GM12878 (cell line): ENCODE measurements at regions not wholly inside any gene's neighbourhood (a gene's known extent, or its start where the extent isn't known, plus 50 kb on each side); places are given as distances from the start of the nearest gene placed in this dataset.

Source experiments
- CHD2 ChIP-seq: IDR thresholded peaks from 2 replicates; pipeline ENCODE4 v1.6.1; 2011; ENCODE audit warnings: low read depth, low read length, improper control_type of control experiment, borderline replicate concordance
- CREB1 ChIP-seq: IDR thresholded peaks from 2 replicates; pipeline ENCODE4 v1.6.1; 2012; ENCODE audit warnings: low read depth, mild to moderate bottlenecking, inconsistent platforms
- EGR1 ChIP-seq, 2 experiments: IDR thresholded peaks; 1 replicate in 1 of 2; 2 replicates in 1 of 2; pipeline ENCODE4 v1.6.1; 2011 to 2012; ENCODE audit warnings: low read depth in 2 of 2, low read length in 2 of 2, borderline replicate concordance in 1 of 2, mild to moderate bottlenecking in 1 of 2, moderate library complexity in 1 of 2
- EZH2 ChIP-seq: IDR thresholded peaks from 2 replicates; pipeline ENCODE4 v1.6.1; 2012; ENCODE audit warnings: low read depth, mild to moderate bottlenecking, control low read depth, inconsistent platforms, low read length, borderline replicate concordance; ENCODE audit not compliant: control insufficient read depth
- GABPA ChIP-seq: IDR thresholded peaks from 2 replicates; pipeline ENCODE4 v1.6.1; 2014; ENCODE audit warnings: antibody characterized with exemption, low read depth, mild to moderate bottlenecking, inconsistent platforms
- HCFC1 ChIP-seq: fragments of 150-350 bp; IDR thresholded peaks from 2 replicates; pipeline ENCODE4 v1.6.1; 2014; ENCODE audit warnings: low read length
- HDGF ChIP-seq: fragments of 450-650 bp; IDR thresholded peaks from 2 replicates; pipeline ENCODE4 v1.6.1; 2016; ENCODE audit warnings: antibody characterized with exemption
- IKZF1 ChIP-seq: fragments of 450-650 bp; conservative IDR thresholded peaks from 2 replicates; pipeline ENCODE4 v1.6.1; 2017; ENCODE audit warnings: antibody characterized with exemption, mild to moderate bottlenecking
- KLF5 ChIP-seq: fragments of 450-650 bp; IDR thresholded peaks from 2 replicates; pipeline ENCODE4 v1.6.1; 2014; ENCODE audit warnings: mild to moderate bottlenecking; ENCODE audit not compliant: partially characterized antibody
- MTA3 ChIP-seq: IDR thresholded peaks from 2 replicates; pipeline ENCODE4 v1.6.1; 2012; ENCODE audit warnings: low read length, inconsistent platforms, borderline replicate concordance
- NR2C1 ChIP-seq: fragments of 450-650 bp; IDR thresholded peaks from 2 replicates; pipeline ENCODE4 v1.6.1; 2017; ENCODE audit warnings: antibody characterized with exemption, mild to moderate bottlenecking, moderate library complexity
- NR2C2 ChIP-seq: IDR thresholded peaks from 2 replicates; pipeline ENCODE4 v1.6.1; 2011; ENCODE audit warnings: borderline replicate concordance, low read depth; ENCODE audit not compliant: control insufficient read depth, insufficient read length
- PML ChIP-seq: IDR thresholded peaks from 2 replicates; pipeline ENCODE4 v1.6.1; 2012; ENCODE audit warnings: low read length, inconsistent platforms
- POLR2AphosphoS2 ChIP-seq: IDR thresholded peaks from 2 replicates; pipeline ENCODE4 v1.6.1; 2011; ENCODE audit warnings: low read depth, mild to moderate bottlenecking, low read length, improper control_type of control experiment, moderate library complexity
- RELA ChIP-seq: fragments of 450-650 bp; IDR thresholded peaks from 2 replicates; pipeline ENCODE4 v1.8.0; 2014; ENCODE audit warnings: borderline replicate concordance; ENCODE audit not compliant: partially characterized antibody
- SMAD5 ChIP-seq: IDR thresholded peaks from 2 replicates; pipeline ENCODE4 v1.6.1; 2016; ENCODE audit warnings: antibody characterized with exemption, low read depth
- SPI1 ChIP-seq: IDR thresholded peaks from 2 replicates; pipeline ENCODE4 v1.6.1; 2011; ENCODE audit warnings: low read depth, mild to moderate bottlenecking, low read length, moderate library complexity, borderline replicate concordance; ENCODE audit not compliant: insufficient read depth
- TARDBP ChIP-seq: IDR thresholded peaks from 2 replicates; pipeline ENCODE4 v1.6.1; 2016; ENCODE audit warnings: borderline replicate concordance
- TCF3 ChIP-seq: IDR thresholded peaks from 2 replicates; pipeline ENCODE4 v1.6.1; 2012; ENCODE audit warnings: low read depth, mild to moderate bottlenecking, low read length, borderline replicate concordance; ENCODE audit not compliant: insufficient read depth
- ZNF274 ChIP-seq: IDR thresholded peaks from one replicate; pipeline ENCODE4 v1.8.0; 2011; ENCODE audit not compliant: insufficient read length, insufficient read depth
- ZSCAN29 ChIP-seq: fragments of 450-650 bp; IDR thresholded peaks from 2 replicates; pipeline ENCODE4 v1.6.1; 2017; ENCODE audit warnings: mild to moderate bottlenecking, moderate library complexity
- TF ChIP-seq, protein P1 (sequence below): fragments of 450-650 bp; IDR thresholded peaks from 2 replicates; pipeline ENCODE4 v1.6.1; 2017; ENCODE audit warnings: low read depth, mild to moderate bottlenecking, moderate library complexity
- TF ChIP-seq, protein P2 (sequence below): fragments of 450-650 bp; IDR thresholded peaks from 2 replicates; pipeline ENCODE4 v1.6.1; 2017; ENCODE audit warnings: mild to moderate bottlenecking, low read depth, inconsistent platforms; ENCODE audit not compliant: poor library complexity, severe bottlenecking
- TF ChIP-seq, protein P3 (sequence below): fragments of 150-350 bp; IDR thresholded peaks from 2 replicates; pipeline ENCODE4 v1.6.1; 2014; ENCODE audit warnings: mild to moderate bottlenecking, low read depth, low read length
- TF ChIP-seq, protein P4 (sequence below): IDR thresholded peaks from 2 replicates; pipeline ENCODE4 v1.6.1; 2011; ENCODE audit warnings: mild to moderate bottlenecking, low read depth, low read length, moderate library complexity; ENCODE audit not compliant: insufficient replicate concordance

DNA sequence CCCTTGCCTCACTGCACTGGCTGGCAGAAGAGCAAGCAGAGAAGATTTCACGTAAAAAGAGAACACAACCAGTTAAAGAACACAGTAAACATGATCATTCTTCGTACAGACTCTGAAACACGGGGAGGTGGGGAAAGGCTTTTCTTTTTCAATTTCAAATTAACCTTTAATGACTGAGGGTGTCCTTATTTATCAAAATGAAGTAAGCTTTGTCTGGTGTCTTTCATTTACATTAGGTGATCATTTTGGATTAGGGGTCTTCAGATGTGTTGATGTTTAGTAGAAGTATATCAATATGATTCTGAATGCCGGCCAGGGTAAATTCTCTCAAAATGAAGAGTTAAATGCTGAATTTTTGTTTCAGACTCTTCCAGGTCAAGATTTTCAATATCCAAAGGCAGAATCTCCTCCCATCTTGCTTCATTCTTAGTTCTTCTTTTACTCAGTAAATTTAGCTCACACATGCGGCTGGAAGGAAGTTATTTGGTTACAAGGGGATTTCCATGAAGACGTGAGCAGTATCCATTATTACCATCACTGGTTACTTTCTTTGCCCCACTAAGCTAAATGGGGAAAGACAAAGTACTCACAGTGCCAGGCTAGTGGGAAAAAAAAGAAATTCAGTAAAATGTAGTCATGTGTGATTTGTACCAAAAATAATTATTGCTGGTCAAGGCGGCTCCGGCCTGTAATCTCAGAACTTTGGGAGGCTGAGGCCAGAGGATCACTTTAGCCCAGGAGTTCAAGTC is 272.2 kb upstream of the NR2F2 start (continued):
- no peak for TF ChIP-seq POLR2AphosphoS2
- no peak for TF ChIP-seq EGR1 (IDR thresholded peaks at IDR 0.05; ENCODE audit: borderline replicate concordance in 1 of 2, low read depth in 2 of 2, low read length in 2 of 2)
- TF ChIP-seq CREB1 = peak; percentile 57
- no peak for TF ChIP-seq HCFC1
- TF ChIP-seq, protein P1, sequence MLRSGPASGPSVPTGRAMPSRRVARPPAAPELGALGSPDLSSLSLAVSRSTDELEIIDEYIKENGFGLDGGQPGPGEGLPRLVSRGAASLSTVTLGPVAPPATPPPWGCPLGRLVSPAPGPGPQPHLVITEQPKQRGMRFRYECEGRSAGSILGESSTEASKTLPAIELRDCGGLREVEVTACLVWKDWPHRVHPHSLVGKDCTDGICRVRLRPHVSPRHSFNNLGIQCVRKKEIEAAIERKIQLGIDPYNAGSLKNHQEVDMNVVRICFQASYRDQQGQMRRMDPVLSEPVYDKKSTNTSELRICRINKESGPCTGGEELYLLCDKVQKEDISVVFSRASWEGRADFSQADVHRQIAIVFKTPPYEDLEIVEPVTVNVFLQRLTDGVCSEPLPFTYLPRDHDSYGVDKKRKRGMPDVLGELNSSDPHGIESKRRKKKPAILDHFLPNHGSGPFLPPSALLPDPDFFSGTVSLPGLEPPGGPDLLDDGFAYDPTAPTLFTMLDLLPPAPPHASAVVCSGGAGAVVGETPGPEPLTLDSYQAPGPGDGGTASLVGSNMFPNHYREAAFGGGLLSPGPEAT = peak; percentile 98
- TF ChIP-seq ZNF274 = no peak
- no peak for TF ChIP-seq TCF3
- no peak for TF ChIP-seq KLF5
- TF ChIP-seq TARDBP = no peak
- peak; percentile 12; the same call in 1 of the 2 replicates for TF ChIP-seq ZSCAN29
- no peak for TF ChIP-seq PML
- TF ChIP-seq GABPA = no peak
- TF ChIP-seq RELA = peak; percentile 98
- TF ChIP-seq NR2C1 = no peak
- TF ChIP-seq EZH2 = no peak
- 0 out of 2 replicates have a peak, but pooled peaks have one; percentile 37 for TF ChIP-seq CHD2
- no peak for TF ChIP-seq HDGF
- no peak; the same call in 1 of the 2 replicates for TF ChIP-seq MTA3
- no peak for TF ChIP-seq SMAD5
- TF ChIP-seq, protein P2, sequence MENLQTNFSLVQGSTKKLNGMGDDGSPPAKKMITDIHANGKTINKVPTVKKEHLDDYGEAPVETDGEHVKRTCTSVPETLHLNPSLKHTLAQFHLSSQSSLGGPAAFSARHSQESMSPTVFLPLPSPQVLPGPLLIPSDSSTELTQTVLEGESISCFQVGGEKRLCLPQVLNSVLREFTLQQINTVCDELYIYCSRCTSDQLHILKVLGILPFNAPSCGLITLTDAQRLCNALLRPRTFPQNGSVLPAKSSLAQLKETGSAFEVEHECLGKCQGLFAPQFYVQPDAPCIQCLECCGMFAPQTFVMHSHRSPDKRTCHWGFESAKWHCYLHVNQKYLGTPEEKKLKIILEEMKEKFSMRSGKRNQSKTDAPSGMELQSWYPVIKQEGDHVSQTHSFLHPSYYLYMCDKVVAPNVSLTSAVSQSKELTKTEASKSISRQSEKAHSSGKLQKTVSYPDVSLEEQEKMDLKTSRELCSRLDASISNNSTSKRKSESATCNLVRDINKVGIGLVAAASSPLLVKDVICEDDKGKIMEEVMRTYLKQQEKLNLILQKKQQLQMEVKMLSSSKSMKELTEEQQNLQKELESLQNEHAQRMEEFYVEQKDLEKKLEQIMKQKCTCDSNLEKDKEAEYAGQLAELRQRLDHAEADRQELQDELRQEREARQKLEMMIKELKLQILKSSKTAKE = no peak
- TF ChIP-seq IKZF1 = peak; percentile 96
- TF ChIP-seq SPI1 = no peak
- no peak for TF ChIP-seq NR2C2
- TF ChIP-seq, protein P3, sequence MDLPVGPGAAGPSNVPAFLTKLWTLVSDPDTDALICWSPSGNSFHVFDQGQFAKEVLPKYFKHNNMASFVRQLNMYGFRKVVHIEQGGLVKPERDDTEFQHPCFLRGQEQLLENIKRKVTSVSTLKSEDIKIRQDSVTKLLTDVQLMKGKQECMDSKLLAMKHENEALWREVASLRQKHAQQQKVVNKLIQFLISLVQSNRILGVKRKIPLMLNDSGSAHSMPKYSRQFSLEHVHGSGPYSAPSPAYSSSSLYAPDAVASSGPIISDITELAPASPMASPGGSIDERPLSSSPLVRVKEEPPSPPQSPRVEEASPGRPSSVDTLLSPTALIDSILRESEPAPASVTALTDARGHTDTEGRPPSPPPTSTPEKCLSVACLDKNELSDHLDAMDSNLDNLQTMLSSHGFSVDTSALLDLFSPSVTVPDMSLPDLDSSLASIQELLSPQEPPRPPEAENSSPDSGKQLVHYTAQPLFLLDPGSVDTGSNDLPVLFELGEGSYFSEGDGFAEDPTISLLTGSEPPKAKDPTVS = no peak
- TF ChIP-seq, protein P4, sequence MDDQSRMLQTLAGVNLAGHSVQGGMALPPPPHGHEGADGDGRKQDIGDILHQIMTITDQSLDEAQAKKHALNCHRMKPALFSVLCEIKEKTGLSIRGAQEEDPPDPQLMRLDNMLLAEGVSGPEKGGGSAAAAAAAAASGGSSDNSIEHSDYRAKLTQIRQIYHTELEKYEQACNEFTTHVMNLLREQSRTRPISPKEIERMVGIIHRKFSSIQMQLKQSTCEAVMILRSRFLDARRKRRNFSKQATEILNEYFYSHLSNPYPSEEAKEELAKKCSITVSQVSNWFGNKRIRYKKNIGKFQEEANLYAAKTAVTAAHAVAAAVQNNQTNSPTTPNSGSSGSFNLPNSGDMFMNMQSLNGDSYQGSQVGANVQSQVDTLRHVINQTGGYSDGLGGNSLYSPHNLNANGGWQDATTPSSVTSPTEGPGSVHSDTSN = no peak
